Hematopoietic multipotent progenitor cell (in vitro differentiated cells): ENCODE measurements at regions not wholly inside any gene's neighbourhood (a gene's known extent, or its start where the extent isn't known, plus 50 kb on each side); places are given as distances from the start of the nearest gene placed in this dataset.
A peak's percentile ranks its signal among the peaks of the same experiment; 100 is the strongest.

Source experiments
- DNase-seq, 3 donors: peaks; one replicate each; pipeline ENCODE4 v3.0.0-alpha.2; 2011 to 2015; ENCODE audit warnings: low read depth in 2 of 3, low spot score in 2 of 3

DNA sequence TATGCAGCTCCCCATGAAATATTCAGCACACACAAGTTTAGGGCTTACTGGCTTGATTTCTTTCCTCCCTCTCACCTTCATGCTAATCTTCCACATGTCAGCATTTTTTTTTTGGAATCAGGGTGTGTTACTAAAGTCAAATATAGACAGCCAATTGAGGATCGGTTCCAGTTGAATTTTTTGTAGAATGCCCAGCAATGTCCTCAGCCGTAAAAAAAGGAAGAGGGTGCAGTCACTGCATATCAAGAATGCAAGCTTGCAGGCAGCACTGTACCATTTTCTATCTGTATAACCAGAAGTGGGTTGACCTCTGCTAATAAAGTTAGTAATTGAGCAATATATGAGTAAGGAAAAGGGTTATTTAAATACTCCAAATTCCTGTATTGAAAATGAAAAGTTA lies 51.4 kb upstream of the CHMP2B start:
- DNase-seq, result no peak

DNA sequence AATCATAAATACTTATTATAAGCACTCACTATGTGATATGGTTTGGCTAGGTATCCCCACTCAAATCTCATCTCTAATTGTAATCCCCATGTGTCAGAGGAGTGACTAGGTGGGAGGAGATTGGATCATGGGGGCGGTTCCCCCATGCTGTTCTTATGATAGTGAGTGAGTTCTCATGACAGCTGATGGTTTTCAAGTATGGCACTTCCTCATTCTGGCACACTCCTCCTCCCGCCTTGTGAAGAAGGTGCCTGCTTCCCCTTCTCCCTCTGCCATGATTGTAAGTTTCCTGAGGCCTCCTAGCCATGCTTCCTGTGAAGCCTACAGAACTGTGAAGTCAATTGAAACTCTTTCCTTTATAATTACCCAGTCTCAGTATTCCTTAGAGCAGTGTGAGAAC lies 53.3 kb upstream of the CHMP2B start:
- peak in 2 of 3 donors; percentile 2 to 13 for DNase-seq

- DNase-seq, result no peak
These were observed 54.0 kb upstream of the CHMP2B start for GRCh38 chr3:87173071-87173470.

GRCh38 chr3:87167628-87168456 lies 59.3 kb upstream of the CHMP2B start:
- peak; percentile 2 to 69 (median 35) for DNase-seq

GRCh38 chr3:87164245-87164644 lies 62.9 kb upstream of the CHMP2B start:
- no peak for DNase-seq

GRCh38 chr3:87161851-87162250 lies 65.3 kb upstream of the CHMP2B start:
- DNase-seq, result no peak

DNA sequence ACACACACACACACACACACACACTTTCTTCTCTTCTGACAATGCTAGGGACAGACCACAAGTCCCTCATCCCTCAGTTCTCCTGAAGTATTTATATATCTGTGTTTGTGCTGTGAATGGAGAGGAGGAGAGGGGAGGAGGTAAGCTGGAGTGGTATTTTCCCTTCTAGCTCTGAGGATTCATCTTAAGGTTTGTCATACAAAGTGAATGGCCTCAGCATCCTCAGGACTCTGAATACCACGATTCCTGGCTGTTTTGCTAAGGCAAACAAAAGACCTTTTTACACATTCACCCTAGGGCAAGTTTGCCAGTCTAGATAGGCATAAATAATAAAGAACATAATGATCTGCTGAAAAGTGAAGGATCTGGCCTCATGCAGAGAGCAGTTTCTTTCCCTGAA lies 65.7 kb upstream of the CHMP2B start:
- DNase-seq, result no peak

- no peak for DNase-seq
These were observed 66.1 kb upstream of the CHMP2B start for GRCh38 chr3:87161013-87161412.

DNA sequence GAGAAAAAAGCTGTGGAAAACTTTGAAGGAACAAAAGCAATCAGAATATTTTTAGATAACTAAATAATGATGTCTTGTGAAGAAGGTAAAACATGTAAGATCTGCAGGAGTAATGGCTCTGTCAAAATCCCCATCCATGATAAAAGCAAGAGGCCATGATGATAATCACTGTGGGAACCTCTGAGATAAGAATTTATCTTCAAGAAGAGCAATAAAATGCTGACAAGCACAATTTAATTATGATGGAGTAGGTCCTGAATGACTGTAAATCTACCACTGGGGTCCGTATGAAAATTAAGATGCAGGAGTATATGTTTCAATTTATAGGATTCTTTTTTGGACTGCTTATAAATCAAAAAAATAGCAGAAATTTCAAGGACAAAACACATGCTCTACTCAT lies 68.3 kb upstream of the CHMP2B start:
- no peak for DNase-seq

GRCh38 chr3:87148020-87148419 lies 79.1 kb upstream of the CHMP2B start:
- DNase-seq, result no peak

- no peak for DNase-seq
These were observed 79.5 kb upstream of the CHMP2B start for GRCh38 chr3:87147562-87147961.

GRCh38 chr3:87145553-87145952 lies 81.6 kb upstream of the CHMP2B start:
- DNase-seq, result peak in 2 of 3 donors; percentile 3 to 8

DNA sequence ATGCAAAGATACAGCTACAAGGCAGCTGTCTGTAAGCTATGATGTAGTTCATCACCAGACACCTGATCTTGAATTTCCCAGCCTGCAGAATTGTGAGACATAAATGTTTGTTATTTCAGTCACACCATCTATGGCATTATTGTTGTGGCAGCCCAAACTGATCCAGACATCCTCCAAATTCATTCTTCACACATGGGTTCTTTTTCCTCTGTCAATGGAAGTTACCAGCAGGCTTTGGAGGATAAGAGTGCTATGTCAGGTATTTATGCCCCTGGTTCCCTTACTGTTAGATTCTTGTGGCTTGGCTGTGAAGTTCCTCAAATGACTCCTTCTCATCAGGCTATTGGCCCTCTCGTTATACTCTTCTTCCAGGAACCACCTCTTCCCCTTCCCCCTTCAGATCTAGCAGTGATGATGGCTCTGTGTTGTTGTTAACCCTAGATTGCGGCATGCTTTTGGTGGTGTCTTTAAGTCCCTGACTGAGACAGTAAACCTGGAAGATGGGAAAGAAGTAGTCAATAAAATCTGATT lies 91.0 kb upstream of the CHMP2B start:
- no peak for DNase-seq

DNA sequence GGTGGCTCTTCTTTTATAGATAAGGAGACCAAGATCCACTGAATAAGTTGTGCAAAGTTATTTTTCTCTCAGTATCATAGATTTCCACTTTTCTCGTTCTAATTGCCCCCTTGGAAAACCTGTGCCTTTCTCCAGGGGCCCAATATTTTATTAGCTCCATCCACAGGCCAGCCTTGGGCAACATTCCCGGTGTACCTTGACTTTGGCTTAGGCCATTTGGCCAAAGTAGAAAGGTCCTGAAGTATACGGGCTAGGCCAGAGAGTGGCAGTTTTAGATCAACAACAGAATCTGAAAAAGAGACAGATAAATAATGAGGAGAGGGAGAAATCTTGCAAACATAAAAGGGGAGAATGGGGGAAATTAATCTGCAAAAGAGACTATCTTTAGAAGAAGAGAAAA lies 91.7 kb upstream of the CHMP2B start:
- no peak for DNase-seq

GRCh38 chr3:87132801-87133200 lies 94.3 kb upstream of the CHMP2B start:
- DNase-seq, result no peak

DNA sequence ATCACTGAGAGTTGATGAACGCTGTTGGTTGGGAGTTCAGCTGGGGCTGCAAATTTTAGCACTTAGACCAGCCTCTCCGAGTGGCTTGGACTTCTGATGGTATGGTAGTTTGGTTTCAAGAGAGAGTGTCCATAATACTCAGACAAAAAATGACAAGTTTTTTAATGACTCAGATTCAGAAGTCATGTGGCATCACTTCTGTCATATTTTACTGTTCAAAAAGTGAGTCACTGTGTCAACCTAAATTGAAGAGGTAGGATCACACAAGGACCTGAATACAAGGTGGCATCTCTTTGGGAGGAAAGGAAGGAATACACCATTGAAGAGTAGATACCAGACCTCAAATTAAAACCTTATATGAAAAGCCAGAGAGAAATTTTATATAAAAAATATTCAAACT lies 99.1 kb upstream of the CHMP2B start:
- DNase-seq, result no peak

GRCh38 chr3:87127281-87127680 lies 99.8 kb upstream of the CHMP2B start:
- DNase-seq, result no peak

GRCh38 chr3:87126321-87126720 lies 100.8 kb upstream of the CHMP2B start:
- DNase-seq, result no peak

GRCh38 chr3:87125116-87125515 lies 102.0 kb upstream of the CHMP2B start:
- DNase-seq, result no peak

GRCh38 chr3:87122766-87123165 lies 104.3 kb upstream of the CHMP2B start:
- no peak for DNase-seq

- DNase-seq, result no peak
These were observed 105.3 kb upstream of the CHMP2B start for GRCh38 chr3:87121856-87122255.

DNA sequence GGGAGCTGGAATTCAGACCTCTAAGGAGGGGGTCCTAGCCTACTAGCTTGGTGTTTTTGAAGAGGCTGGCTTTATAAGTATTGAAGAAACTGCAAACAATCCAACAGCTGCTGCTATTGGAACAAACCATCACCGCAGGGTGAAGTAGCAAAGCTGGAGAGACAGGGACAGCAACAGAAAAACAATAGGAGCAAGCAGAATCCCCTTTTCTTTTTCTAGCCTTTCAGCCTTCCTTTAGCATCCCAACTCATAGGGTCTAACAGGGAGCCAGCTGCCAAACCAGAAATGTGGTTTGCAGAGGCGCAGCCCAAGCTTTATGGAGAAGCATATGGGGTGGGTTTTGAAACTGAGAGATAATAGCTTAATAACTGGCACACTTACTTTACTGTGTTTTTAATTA lies 106.2 kb upstream of the CHMP2B start:
- DNase-seq, result no peak

DNA sequence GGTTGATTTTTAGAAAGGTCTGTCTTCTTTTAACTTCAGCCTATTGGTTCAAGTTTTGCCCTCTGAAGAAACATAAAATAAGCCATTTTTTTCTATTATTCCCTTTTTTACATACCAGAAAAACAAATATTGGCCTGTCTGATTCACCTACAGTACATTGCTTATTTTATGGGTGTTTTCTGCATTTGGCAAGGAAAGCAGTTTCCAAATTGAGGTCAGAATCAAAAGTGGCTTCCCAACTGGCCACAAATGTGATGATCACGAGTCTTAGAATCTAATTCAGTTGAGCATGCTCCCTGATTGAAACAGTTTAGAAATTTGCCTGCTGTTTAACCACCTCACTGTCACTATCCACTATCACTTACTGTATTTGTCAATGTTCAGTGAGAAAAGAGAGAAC lies 106.9 kb upstream of the CHMP2B start:
- DNase-seq, result no peak
